GM12874 (cell line): ENCODE measurements at regions not wholly inside any gene's neighbourhood (a gene's known extent, or its start where the extent isn't known, plus 50 kb on each side); places are given as distances from the start of the nearest gene placed in this dataset.

Source experiments
- TF ChIP-seq, protein P1 (sequence below): IDR thresholded peaks from 2 replicates; pipeline ENCODE4 v1.5.1; 2011; ENCODE audit warnings: low read depth, mild to moderate bottlenecking, control low read depth, low read length, moderate library complexity; ENCODE audit not compliant: insufficient read depth

GRCh38 chrX:69221239-69222102 is 56.2 kb upstream of the PJA1 start:
- TF ChIP-seq, protein P1, sequence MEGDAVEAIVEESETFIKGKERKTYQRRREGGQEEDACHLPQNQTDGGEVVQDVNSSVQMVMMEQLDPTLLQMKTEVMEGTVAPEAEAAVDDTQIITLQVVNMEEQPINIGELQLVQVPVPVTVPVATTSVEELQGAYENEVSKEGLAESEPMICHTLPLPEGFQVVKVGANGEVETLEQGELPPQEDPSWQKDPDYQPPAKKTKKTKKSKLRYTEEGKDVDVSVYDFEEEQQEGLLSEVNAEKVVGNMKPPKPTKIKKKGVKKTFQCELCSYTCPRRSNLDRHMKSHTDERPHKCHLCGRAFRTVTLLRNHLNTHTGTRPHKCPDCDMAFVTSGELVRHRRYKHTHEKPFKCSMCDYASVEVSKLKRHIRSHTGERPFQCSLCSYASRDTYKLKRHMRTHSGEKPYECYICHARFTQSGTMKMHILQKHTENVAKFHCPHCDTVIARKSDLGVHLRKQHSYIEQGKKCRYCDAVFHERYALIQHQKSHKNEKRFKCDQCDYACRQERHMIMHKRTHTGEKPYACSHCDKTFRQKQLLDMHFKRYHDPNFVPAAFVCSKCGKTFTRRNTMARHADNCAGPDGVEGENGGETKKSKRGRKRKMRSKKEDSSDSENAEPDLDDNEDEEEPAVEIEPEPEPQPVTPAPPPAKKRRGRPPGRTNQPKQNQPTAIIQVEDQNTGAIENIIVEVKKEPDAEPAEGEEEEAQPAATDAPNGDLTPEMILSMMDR = no peak

DNA sequence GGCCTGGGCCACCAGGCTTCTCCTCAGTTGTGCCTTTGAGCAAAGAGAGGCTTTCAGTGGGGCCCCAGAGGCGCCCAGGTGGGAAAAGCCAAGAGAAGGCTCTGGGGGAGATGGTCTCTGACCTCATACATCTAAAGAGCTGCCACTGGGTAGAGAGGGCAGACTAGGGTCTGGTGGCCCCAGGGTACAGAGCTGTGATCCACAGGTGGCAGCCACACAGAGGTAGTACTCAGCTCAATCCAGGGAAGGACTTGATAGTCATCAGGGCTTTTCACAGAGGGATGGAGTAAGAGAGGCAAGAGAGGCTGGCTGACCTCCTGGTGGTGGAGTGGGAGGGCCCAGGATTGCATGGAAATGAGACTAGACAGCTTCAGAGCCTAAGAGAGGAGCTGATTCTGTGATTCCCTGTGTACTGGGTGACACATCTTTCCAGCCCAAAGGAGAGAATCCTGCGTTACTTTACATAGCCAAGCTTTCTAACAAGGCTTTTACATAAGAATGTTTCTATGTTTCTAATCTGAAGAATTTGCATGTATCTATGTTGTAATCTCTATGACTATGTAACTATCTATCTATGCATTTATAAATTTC is 53.2 kb upstream of the PJA1 start:
- TF ChIP-seq, protein P1 = no peak

DNA sequence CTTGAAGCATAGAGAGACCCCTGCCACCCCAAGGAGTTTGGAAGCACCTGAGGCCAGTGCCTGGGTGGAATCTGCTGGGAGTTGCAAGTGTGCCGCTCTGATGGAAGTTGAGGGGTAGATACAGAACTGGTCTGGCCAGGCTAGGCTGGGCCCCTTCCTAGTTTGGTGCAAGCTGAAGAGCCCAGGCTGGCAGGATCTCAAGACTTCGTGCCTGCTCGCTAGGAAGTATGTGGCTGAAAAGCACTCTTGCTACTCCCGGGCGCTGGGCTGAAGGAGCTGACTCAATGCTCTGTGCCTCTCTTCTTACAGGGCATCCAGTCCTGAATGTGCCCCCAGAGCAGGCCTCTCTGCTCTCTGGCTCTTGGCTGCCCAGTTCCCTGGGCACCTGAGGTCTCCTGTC is 51.7 kb upstream of the PJA1 start:
- TF ChIP-seq, protein P1 = no peak

DNA sequence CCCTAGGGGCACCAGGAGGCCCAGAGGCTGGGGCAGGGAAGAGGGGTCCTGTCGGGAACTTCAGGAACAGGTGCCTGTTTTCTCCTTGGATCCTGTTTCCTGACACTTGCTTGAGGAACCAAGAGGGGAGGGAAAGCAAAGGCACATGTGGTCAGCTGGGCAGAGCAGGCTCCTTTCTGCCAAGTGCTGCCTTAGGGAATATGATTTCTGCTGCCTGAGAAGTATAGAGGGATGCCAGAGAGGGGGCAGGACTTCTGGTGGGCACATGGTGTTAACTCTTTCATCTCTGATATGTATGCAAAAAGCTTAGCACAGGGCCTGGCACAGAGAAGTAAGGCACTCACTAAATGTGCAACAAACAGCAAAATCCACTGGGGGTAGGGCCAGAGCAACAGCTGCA is 51.2 kb upstream of the PJA1 start:
- TF ChIP-seq, protein P1 = no peak

- TF ChIP-seq, protein P1 = no peak
Measured at GRCh38 chrX:69215161-69215875, 50.1 kb upstream of the PJA1 start.
